ENCODE measurements at regions not wholly inside any gene's neighbourhood (a gene's known extent, or its start where the extent isn't known, plus 50 kb on each side); places are given as distances from the start of the nearest gene placed in this dataset.
"Not testable (repeated sequence)": the region's sequence is repeated elsewhere in the genome, so short reads cannot be mapped to it uniquely, and the experiment has no call there.

- intact Hi-C loops (cut with DNase I, micrococcal nuclease), result no loop called here
- no peak for ATAC-seq
- no peak for DNase-seq
These were observed 728.5 kb upstream of the SLC8A1 start for GRCh38 chr2:41180387-41180786.

- intact Hi-C loops (cut with DNase I, micrococcal nuclease), result no loop called here
- ATAC-seq (no peak), DNase-seq (no peak)
These were observed 731.1 kb upstream of the SLC8A1 start for GRCh38 chr2:41182961-41183360.

GRCh38 chr2:41187376-41188122 is 735.7 kb upstream of the SLC8A1 start:
- intact Hi-C loops (cut with DNase I, micrococcal nuclease), result no loop called here
- ATAC-seq (no peak), DNase-seq (no peak)

- intact Hi-C loops (cut with DNase I, micrococcal nuclease), result no loop called here
- no peak for DNase-seq
- ATAC-seq, result no peak
These were observed 742.3 kb upstream of the SLC8A1 start for GRCh38 chr2:41194230-41194629.

- DNase-seq, result no peak
- ATAC-seq, result no peak
- intact Hi-C loops (cut with DNase I, micrococcal nuclease), result no loop called here
These were observed 745.9 kb upstream of the SLC8A1 start for GRCh38 chr2:41197781-41198180.

GRCh38 chr2:41199334-41199733 is 747.4 kb upstream of the SLC8A1 start:
- intact Hi-C loops (cut with DNase I, micrococcal nuclease), result no loop called here
- DNase-seq, result no peak

GRCh38 chr2:41204315-41204714 is 752.4 kb upstream of the SLC8A1 start:
- no peak for ATAC-seq
- intact Hi-C loops (cut with DNase I, micrococcal nuclease), result no loop called here
- no peak for DNase-seq

More at GRCh38 chr2:41199334-41199733, 747.4 kb upstream of the SLC8A1 start:
- no peak for ATAC-seq

GRCh38 chr2:41206004-41206403 is 754.1 kb upstream of the SLC8A1 start:
- intact Hi-C loops (cut with DNase I, micrococcal nuclease), result no loop called here
- no peak for ATAC-seq
- no peak for DNase-seq

GRCh38 chr2:41207578-41207977 is 755.7 kb upstream of the SLC8A1 start:
- DNase-seq, result no peak
- intact Hi-C loops (cut with DNase I, micrococcal nuclease), result no loop called here
- ATAC-seq, result no peak

- DNase-seq; ATAC-seq; intact Hi-C loops (cut with DNase I, micrococcal nuclease): not testable (repeated sequence)
These were observed 758.1 kb upstream of the SLC8A1 start for GRCh38 chr2:41210030-41210429.

- no peak for DNase-seq
- intact Hi-C loops (cut with DNase I, micrococcal nuclease), result no loop called here
- ATAC-seq, result no peak
These were observed 765.1 kb upstream of the SLC8A1 start for GRCh38 chr2:41216978-41217377.

- intact Hi-C loops (cut with DNase I, micrococcal nuclease), result no loop called here
- DNase-seq (no peak), ATAC-seq (no peak)
These were observed 770.7 kb upstream of the SLC8A1 start for GRCh38 chr2:41222593-41222992.

- ATAC-seq (no peak), DNase-seq (no peak)
- intact Hi-C loops (cut with DNase I, micrococcal nuclease), result no loop called here
These were observed 782.2 kb upstream of the SLC8A1 start for GRCh38 chr2:41234093-41234492.

- intact Hi-C loops (cut with DNase I, micrococcal nuclease), result no loop called here
- ATAC-seq (no peak), DNase-seq (no peak)
These were observed 789.6 kb upstream of the SLC8A1 start for GRCh38 chr2:41241325-41242000.

GRCh38 chr2:41242001-41242331 is 790.1 kb upstream of the SLC8A1 start:
- ATAC-seq, result no peak
- DNase-seq, result no peak

GRCh38 chr2:41267929-41268659 is 779.7 kb upstream of the PKDCC start:
- no peak for ATAC-seq
- DNase-seq, result no peak
- intact Hi-C loops (cut with DNase I, micrococcal nuclease), result no loop called here

More at GRCh38 chr2:41242001-41242331, 790.1 kb upstream of the SLC8A1 start:
- intact Hi-C loops (cut with DNase I, micrococcal nuclease), result no loop called here

GRCh38 chr2:41283079-41283775 is 764.6 kb upstream of the PKDCC start:
- intact Hi-C loops (cut with DNase I, micrococcal nuclease), result no loop called here
- ATAC-seq, result no peak

GRCh38 chr2:41293491-41293890 is 754.3 kb upstream of the PKDCC start:
- no peak for DNase-seq
- ATAC-seq, result no peak
- intact Hi-C loops (cut with DNase I, micrococcal nuclease), result no loop called here

More at GRCh38 chr2:41283079-41283775, 764.6 kb upstream of the PKDCC start:
- DNase-seq, result no peak

GRCh38 chr2:41294331-41294730 is 753.5 kb upstream of the PKDCC start:
- intact Hi-C loops (cut with DNase I, micrococcal nuclease), result no loop called here
- ATAC-seq, result no peak
- no peak for DNase-seq

Data from left colon (tissue), 2 donors.